Keratinocyte (primary cell): ENCODE measurements at regions not wholly inside any gene's neighbourhood (a gene's known extent, or its start where the extent isn't known, plus 50 kb on each side); places are given as distances from the start of the nearest gene placed in this dataset.

Experiments used
- DNase-seq: peaks from one replicate; pipeline ENCODE4 v3.0.0-alpha.2; 2011; ENCODE audit warnings: low read depth, missing footprints, low spot score
- FAIRE-seq: peaks from 2 replicates; lab custom pipeline; 2011; peaks lifted over from hg19 to GRCh38; lab: Jason Lieb, UNC
- H2AFZ ChIP-seq: 2 replicates; pipeline ENCODE4 v1.6.0; 2012; ENCODE audit warnings: low read length, control low read depth, inconsistent platforms; ENCODE audit not compliant: control insufficient read depth
- H3K27ac ChIP-seq: 2 replicates; pipeline ENCODE4 v1.5.1; 2011; ENCODE audit warnings: low read length; ENCODE audit not compliant: control insufficient read depth, insufficient read depth
- H3K27me3 ChIP-seq: 3 replicates; pipeline ENCODE4 v1.6.0; 2011; ENCODE audit warnings: low read length; ENCODE audit not compliant: control insufficient read depth, insufficient read depth; ENCODE audit errors: extremely low read depth
- H3K36me3 ChIP-seq, 2 experiments: 2 replicates in 1 of 2; 3 replicates in 1 of 2; pipeline ENCODE4 v1.5.1; 2011; ENCODE audit warnings: low read length in 2 of 2, mild to moderate bottlenecking in 1 of 2; ENCODE audit not compliant: control insufficient read depth in 2 of 2, insufficient read depth in 2 of 2; ENCODE audit errors: extremely low read depth in 1 of 2
- H3K4me1 ChIP-seq: 3 replicates; pipeline ENCODE4 v1.5.1; 2011; ENCODE audit warnings: low read length; ENCODE audit not compliant: control insufficient read depth, insufficient read depth; ENCODE audit errors: extremely low read depth
- H3K4me2 ChIP-seq: 3 replicates; pipeline ENCODE4 v1.6.0; 2011; ENCODE audit warnings: low read depth, low read length; ENCODE audit not compliant: control insufficient read depth, insufficient read depth; ENCODE audit errors: extremely low read depth
- H3K4me3 ChIP-seq, 3 experiments: fragments of 200-600 bp in 1 of 3; sonication (generic) in 1 of 3; 2 replicates in 2 of 3; 3 replicates in 1 of 3; pipeline ENCODE4 v1.5.1; 2011 to 2016; ENCODE audit warnings: low read length in 3 of 3, mild to moderate bottlenecking in 3 of 3, control low read depth in 2 of 3, inconsistent platforms in 1 of 3, low read depth in 1 of 3, mixed read lengths in 1 of 3, mixed run types in 1 of 3, moderate library complexity in 1 of 3; ENCODE audit not compliant: control insufficient read depth in 2 of 3, insufficient read depth in 2 of 3; ENCODE audit errors: extremely low read depth in 1 of 3
- H3K79me2 ChIP-seq: 2 replicates; pipeline ENCODE4 v1.6.0; 2012; ENCODE audit warnings: low read length; ENCODE audit not compliant: control insufficient read depth, insufficient read depth
- H3K9ac ChIP-seq: 3 replicates; pipeline ENCODE4 v1.6.0; 2011; ENCODE audit warnings: low read length; ENCODE audit not compliant: control insufficient read depth, insufficient read depth; ENCODE audit errors: extremely low read depth
- H3K9me1 ChIP-seq: 3 replicates; pipeline ENCODE4 v1.6.0; 2011; ENCODE audit warnings: low read length; ENCODE audit not compliant: control insufficient read depth, insufficient read depth; ENCODE audit errors: extremely low read depth
- H3K9me3 ChIP-seq: 2 replicates; pipeline ENCODE4 v1.5.1; 2012; ENCODE audit warnings: low read depth, low read length; ENCODE audit not compliant: control insufficient read depth
- H4K20me1 ChIP-seq: 3 replicates; pipeline ENCODE4 v1.6.0; 2011; ENCODE audit warnings: low read length; ENCODE audit not compliant: control insufficient read depth, insufficient read depth; ENCODE audit errors: extremely low read depth
- EZH2 ChIP-seq: IDR thresholded peaks from one replicate; pipeline ENCODE4 v1.6.1; 2012; ENCODE audit warnings: inconsistent platforms, mild to moderate bottlenecking, low read length, moderate library complexity
- dilution Hi-C: fragments of 300-500 bp; cut with MboI; formaldehyde crosslinking; loops from one replicate; pipeline ENCODE4 v1.7.0; 2020; ENCODE audit warnings: low sequenced_read_pairs; ENCODE audit not compliant: extremely low pct_ligation_motif_present
- TF ChIP-seq, protein P1 (sequence below), 3 experiments: IDR thresholded peaks in 1 of 3; conservative IDR thresholded peaks in 1 of 3; optimal IDR thresholded peaks in 1 of 3; 2 replicates in 2 of 3; 3 replicates in 1 of 3; pipeline versions ENCODE3 to v1.5.1; 2011; ENCODE audit warnings: low read length in 3 of 3, mild to moderate bottlenecking in 3 of 3, moderate library complexity in 2 of 3, control low read depth in 1 of 3, inconsistent platforms in 1 of 3; ENCODE audit not compliant: insufficient read depth in 2 of 3; ENCODE audit errors: extremely low read depth in 1 of 3

DNA sequence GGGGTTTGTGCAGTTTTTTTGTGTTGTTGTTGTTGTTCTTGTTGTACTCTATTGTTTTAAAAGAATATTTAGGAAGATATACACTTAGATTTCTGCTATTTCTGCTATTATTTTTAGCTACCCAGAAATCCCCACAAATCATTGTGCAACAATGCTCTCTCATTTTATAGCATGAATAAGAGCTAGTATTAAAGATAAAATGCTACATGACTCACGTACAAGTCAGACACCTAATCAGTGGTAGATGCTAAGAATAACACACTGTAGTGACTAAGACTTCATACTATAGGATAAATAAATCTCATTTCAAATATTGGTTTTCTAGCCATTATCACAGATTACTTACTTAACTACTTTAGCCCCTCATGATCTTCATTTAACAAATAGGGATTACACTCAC, 920.5 kb downstream of the KCNMA1 start:
- H3K4me2 ChIP-seq, result no peak overlapping the region

DNA sequence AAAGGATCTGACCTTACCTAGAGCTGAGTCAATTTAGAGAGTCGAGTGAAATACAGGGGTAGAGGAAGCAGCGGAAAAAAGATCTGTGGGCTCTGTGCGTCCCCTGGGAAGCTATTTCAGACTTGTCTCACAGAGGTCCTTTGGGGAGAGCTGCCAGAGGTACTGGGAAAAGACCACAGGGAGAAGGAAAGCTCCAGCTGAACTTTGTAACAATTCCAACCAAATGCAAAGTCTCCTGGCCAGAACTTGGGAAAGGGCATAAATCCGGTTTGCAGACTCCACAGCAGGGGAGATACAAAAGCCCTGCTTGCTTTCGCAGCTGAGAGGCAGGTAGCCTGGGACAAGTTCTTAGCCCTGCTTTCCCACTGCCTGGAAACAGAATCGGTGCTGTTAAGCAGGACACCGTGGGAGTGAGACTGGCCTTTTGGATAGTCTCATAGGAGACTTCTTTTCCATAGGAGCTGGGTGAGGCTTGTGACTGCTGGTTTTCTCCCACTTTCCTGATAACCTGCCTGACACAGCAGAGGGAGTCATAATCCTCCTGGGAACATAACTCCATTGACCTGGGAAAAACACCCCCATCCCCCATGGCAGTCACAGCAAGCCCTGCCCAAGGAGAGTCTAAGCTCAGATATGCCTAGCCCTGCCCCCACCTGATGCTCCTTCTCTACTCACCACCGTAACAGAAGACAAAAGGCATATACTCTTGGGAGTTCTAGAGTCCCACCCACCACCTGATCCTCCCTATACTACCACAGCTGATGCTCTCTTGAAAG, 926.2 kb downstream of the KCNMA1 start:
- no peak overlapping the region for H3K27ac ChIP-seq
- H3K9me3 ChIP-seq, result no peaks in the 10 kb centered on the region
- no peaks in the 10 kb centered on the region for H3K9me1 ChIP-seq
- no peaks in the 10 kb centered on the region for H3K27me3 ChIP-seq
- H3K4me1 ChIP-seq, result no peaks in the 10 kb centered on the region
- H2AFZ ChIP-seq, result no peak overlapping the region
- H3K36me3 ChIP-seq, result no peaks in the 10 kb centered on the region
- dilution Hi-C loops, result no loop called here
- no peaks in the 10 kb centered on the region for H3K79me2 ChIP-seq
- TF ChIP-seq, protein P1, sequence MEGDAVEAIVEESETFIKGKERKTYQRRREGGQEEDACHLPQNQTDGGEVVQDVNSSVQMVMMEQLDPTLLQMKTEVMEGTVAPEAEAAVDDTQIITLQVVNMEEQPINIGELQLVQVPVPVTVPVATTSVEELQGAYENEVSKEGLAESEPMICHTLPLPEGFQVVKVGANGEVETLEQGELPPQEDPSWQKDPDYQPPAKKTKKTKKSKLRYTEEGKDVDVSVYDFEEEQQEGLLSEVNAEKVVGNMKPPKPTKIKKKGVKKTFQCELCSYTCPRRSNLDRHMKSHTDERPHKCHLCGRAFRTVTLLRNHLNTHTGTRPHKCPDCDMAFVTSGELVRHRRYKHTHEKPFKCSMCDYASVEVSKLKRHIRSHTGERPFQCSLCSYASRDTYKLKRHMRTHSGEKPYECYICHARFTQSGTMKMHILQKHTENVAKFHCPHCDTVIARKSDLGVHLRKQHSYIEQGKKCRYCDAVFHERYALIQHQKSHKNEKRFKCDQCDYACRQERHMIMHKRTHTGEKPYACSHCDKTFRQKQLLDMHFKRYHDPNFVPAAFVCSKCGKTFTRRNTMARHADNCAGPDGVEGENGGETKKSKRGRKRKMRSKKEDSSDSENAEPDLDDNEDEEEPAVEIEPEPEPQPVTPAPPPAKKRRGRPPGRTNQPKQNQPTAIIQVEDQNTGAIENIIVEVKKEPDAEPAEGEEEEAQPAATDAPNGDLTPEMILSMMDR (optimal IDR thresholded peaks at IDR 0.05 in 1 of 3, IDR thresholded peaks at IDR 0.05 in 1 of 3, conservative IDR thresholded peaks at IDR 0.05 in 1 of 3; ENCODE audit: extremely low read depth in 1 of 3, insufficient read depth in 2 of 3, low read length in 3 of 3), result no peak
- TF ChIP-seq EZH2, result no peak
- DNase-seq (no peak), FAIRE-seq (no peak)
- H4K20me1 ChIP-seq, result no peaks in the 10 kb centered on the region
- H3K4me2 ChIP-seq, result no peak overlapping the region
- H3K4me3 ChIP-seq, result no peak overlapping the region
- no peak overlapping the region for H3K9ac ChIP-seq

More for the DNA sequence above, 920.5 kb downstream of the KCNMA1 start:
- no peaks in the 10 kb centered on the region for H3K36me3 ChIP-seq
- TF ChIP-seq, protein P1 (optimal IDR thresholded peaks at IDR 0.05 in 1 of 3, IDR thresholded peaks at IDR 0.05 in 1 of 3, conservative IDR thresholded peaks at IDR 0.05 in 1 of 3; ENCODE audit: extremely low read depth in 1 of 3, insufficient read depth in 2 of 3, low read length in 3 of 3), result no peak
- no peak for TF ChIP-seq EZH2
- DNase-seq, result no peak
- no peak overlapping the region for H2AFZ ChIP-seq
- H3K27ac ChIP-seq, result no peak overlapping the region
- dilution Hi-C loops, result no loop called here
- H3K9me3 ChIP-seq, result no peaks in the 10 kb centered on the region
- no peak overlapping the region for H3K4me3 ChIP-seq
- H3K9me1 ChIP-seq, result no peaks in the 10 kb centered on the region
- no peak for FAIRE-seq
- no peak overlapping the region for H3K9ac ChIP-seq
- H3K79me2 ChIP-seq, result no peaks in the 10 kb centered on the region
- no peaks in the 10 kb centered on the region for H4K20me1 ChIP-seq
- no peaks in the 10 kb centered on the region for H3K27me3 ChIP-seq
- no peaks in the 10 kb centered on the region for H3K4me1 ChIP-seq
